Heart left ventricle (tissue), 16 donors: ENCODE measurements at regions not wholly inside any gene's neighbourhood (a gene's known extent, or its start where the extent isn't known, plus 50 kb on each side); places are given as distances from the start of the nearest gene placed in this dataset.

Source experiments
- ATAC-seq, 4 donors: fragments of 200-7000 bp; cut with Tn5 transposase; one replicate each; pipeline ENCODE4 v1.9.1; 2020 to 2022; ENCODE audit warnings: moderate library complexity in 4 of 4, mild to moderate bottlenecking in 3 of 4, moderate number of reproducible peaks in 1 of 4
- DNase-seq, 5 donors: peaks; one replicate each; pipeline ENCODE4 v3.0.0-alpha.2; 2020
- H3K27ac ChIP-seq, 12 donors: fragments of 200-600 bp; sonication (generic) in 4 of 12; one replicate each; pipeline versions ENCODE4 v1.5.0 to v1.8.0; 2016 to 2022; ENCODE audit warnings: mild to moderate bottlenecking in 2 of 12
- H3K27me3 ChIP-seq, 9 donors: fragments of 200-600 bp; sonication (generic) in 2 of 9; one replicate each; pipeline versions ENCODE4 v1.5.1 to v1.8.0; 2016 to 2022; ENCODE audit warnings: mild to moderate bottlenecking in 3 of 9
- H3K36me3 ChIP-seq, 9 donors: fragments of 200-600 bp; sonication (generic) in 2 of 9; one replicate each; pipeline versions ENCODE4 v1.5.0 to v1.8.0; 2018 to 2022; ENCODE audit warnings: mild to moderate bottlenecking in 2 of 9
- H3K4me1 ChIP-seq, 12 donors: fragments of 200-600 bp; sonication (generic) in 4 of 12; one replicate each; pipeline versions ENCODE4 v1.5.0 to v1.8.0; 2016 to 2022; ENCODE audit warnings: mild to moderate bottlenecking in 3 of 12
- H3K4me3 ChIP-seq, 12 donors: fragments of 200-600 bp; sonication (generic) in 4 of 12; one replicate each; pipeline versions ENCODE4 v1.5.0 to v1.8.0; 2017 to 2022; ENCODE audit warnings: mild to moderate bottlenecking in 9 of 12, moderate library complexity in 4 of 12
- H3K9me3 ChIP-seq, 12 donors: fragments of 200-600 bp; sonication (generic) in 4 of 12; one replicate each; pipeline versions ENCODE4 v1.5.0 to v1.8.0; 2016 to 2022; ENCODE audit warnings: mild to moderate bottlenecking in 1 of 12
- POLR2A ChIP-seq, 2 donors: fragments of 450-650 bp; IDR thresholded peaks; one replicate each; pipeline ENCODE4 v1.6.1; 2017; ENCODE audit warnings: antibody characterized with exemption in 2 of 2, mild to moderate bottlenecking in 2 of 2, moderate library complexity in 2 of 2
- WGBS, 4 donors: extraction: QIAGEN DNeasy Blood & Tissue Kit in 2 of 4; methylation state at CpG; one replicate each; pipeline versions ENCODE4 v1.1.5 to v1.1.7; 2013 to 2018; 5-methylcytosine and 5-hydroxymethylcytosine counted together
- intact Hi-C, 10 donors: fragments of 100-400 bp; cut with DNase I; formaldehyde crosslinking; loops; one replicate each; pipeline versions ENCODE4 v1.11.1 to v1.14.2; 2022
- TF ChIP-seq, protein P1 (sequence below), 12 donors: fragments of 200-600 bp; sonication (generic) in 4 of 12; IDR thresholded peaks; one replicate each; pipeline versions ENCODE4 v1.5.0 to v1.8.0; 2018 to 2022; ENCODE audit warnings: antibody characterized with exemption in 12 of 12, mild to moderate bottlenecking in 5 of 12
- donor health status: ischemic (EF 13 %, LVEDD 7.1; RV severe dilation, severe dysfunction).
- donor health status: healthy with polysubstance abuse.
- donor health status: DM: no; HTN: yes; CAD: no.
- donor health status: DM: no; HTN: no; CAD: no.
- donor health status: ischemic (EF 25% LVEDD 6.9; RV normal size, moderate dysfunction).
- donor health status: ischemic (EF 25% LVEDD 5.7; RV mildly dilated, moderate dysfunction).
- donor health status: healthy.
- donor health status: DM: yes; HTN: yes; CAD: no.
- donor health status: ischemic (EF 35%, LVEDD 5.7; RV mildly dilated, moderate dysfunction).
- donor health status: nonischemic (EF 11% LVEDD 7.7; RV severe dilation, severe dysfunction).
- donor health status: DM: yes; HTN: yes; CAD: no.
- donor health status: PGD.
- donor health status: ischemic (EF 29% LVEDD 5.4; RV normal size, mild dysfunction).
- donor health status: nonischemic (EF 23%, LVEDD 6.1; RV moderate dilation, normal function).

DNA sequence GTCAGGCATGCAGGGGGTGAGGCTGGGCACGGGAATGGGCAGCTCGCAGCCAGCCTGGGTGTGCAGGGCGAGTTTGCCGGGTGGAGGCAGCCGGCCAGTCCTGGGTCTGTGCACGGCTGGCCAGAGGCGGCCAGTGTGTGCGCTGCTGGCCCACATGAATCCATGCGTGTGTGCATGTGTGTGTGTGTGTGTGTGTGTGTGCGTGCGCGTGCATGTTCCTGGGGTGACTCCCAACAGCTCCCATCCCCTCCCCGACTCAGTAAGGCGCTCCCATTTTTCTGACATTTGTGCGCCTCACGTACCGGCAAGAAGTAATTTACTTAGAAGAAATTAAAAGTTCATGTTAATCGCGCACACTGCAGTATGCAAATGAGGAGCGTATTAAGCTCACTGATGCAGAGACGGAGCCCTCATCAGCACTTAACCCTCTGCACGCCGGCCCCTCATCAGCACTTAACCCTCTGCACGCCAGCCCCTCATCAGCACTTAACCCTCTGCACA is 55.4 kb upstream of the ACSF3 start:
- Histone ChIP-seq H3K27me3 (peaks cover 4 to 75% (median 16%) of the 10 kb centered on the region in 9 donors), H3K4me1 (no peaks in the 10 kb centered on the region), H3K9me3 (no peaks in the 10 kb centered on the region), H3K4me3 (no peak overlapping the region), H3K36me3 (no peaks in the 10 kb centered on the region), H3K27ac (no peak overlapping the region)
- no peak for ATAC-seq
- intact Hi-C loops: no loop called here
- TF ChIP-seq POLR2A (IDR thresholded peaks at IDR 0.05): no peak
- TF ChIP-seq, protein P1, sequence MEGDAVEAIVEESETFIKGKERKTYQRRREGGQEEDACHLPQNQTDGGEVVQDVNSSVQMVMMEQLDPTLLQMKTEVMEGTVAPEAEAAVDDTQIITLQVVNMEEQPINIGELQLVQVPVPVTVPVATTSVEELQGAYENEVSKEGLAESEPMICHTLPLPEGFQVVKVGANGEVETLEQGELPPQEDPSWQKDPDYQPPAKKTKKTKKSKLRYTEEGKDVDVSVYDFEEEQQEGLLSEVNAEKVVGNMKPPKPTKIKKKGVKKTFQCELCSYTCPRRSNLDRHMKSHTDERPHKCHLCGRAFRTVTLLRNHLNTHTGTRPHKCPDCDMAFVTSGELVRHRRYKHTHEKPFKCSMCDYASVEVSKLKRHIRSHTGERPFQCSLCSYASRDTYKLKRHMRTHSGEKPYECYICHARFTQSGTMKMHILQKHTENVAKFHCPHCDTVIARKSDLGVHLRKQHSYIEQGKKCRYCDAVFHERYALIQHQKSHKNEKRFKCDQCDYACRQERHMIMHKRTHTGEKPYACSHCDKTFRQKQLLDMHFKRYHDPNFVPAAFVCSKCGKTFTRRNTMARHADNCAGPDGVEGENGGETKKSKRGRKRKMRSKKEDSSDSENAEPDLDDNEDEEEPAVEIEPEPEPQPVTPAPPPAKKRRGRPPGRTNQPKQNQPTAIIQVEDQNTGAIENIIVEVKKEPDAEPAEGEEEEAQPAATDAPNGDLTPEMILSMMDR (IDR thresholded peaks at IDR 0.05): no peak
- peak in 3 of 5 donors; percentile 4 to 28 (median 8) for DNase-seq
- 57 to 63% (median 61%) methylated on average over 24 of the region's 24 CpGs for WGBS, 4 donors

DNA sequence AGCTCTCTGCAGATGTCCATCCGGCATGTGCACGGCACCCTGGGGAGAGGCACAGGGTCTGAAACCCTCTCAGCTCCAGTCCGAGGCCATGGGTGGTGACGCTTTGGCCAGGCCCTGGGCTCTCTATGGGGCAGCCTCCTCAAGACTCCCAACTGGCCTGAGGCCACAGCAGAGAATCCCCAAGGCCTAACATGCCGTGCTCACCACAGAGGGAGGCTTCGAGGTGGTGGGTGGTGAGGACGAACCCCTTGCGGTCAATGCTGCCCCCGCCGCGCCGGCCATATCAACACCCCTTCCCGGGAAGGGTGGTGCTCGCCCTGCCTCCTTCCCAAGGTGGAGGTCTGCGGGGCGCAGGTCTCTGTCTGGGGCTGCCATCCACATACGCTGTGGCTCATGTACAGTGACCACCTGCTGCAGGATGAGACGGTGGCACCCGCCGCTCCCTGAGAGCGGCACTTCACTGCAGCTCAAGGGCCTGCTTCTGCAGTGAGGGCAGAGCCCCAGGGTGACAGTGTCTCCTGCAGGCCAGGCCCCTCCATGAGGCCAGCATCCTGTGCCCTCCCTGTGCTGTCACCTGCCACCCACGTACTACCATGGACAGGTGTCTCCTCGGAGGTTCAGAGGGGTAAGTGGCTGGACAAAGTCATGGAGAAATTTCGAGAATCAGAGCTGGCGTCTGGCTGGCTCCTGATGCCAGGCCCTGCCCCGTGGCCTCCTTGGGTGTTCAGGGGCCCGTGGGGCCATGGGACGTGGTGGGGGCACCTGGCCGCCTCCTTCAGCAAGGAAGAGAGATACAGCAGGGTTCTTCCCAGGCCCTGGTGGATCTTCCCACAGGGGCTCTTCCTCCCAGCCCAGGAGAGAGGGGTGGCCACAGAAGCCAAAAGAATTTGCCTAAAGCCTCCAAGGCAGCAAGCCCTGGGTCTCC is 54.6 kb upstream of the ACSF3 start:
- H3K27me3 ChIP-seq: peaks cover 4 to 77% (median 16%) of the 10 kb centered on the region in 9 donors
- no peaks in the 10 kb centered on the region for H3K36me3 ChIP-seq
- WGBS, 4 donors: 81 to 86% (median 83%) methylated on average over 22 to 29 of the region's 29 CpGs
- ATAC-seq (no peak), DNase-seq (peak in 3 of 5 donors; percentile 16 to 53 (median 18))
- TF ChIP-seq, protein P1 (IDR thresholded peaks at IDR 0.05): no peak
- TF ChIP-seq POLR2A (IDR thresholded peaks at IDR 0.05): no peak
- H3K27ac ChIP-seq: no peak overlapping the region
- intact Hi-C loops: no loop called here
- no peaks in the 10 kb centered on the region for H3K9me3 ChIP-seq
- H3K4me3 ChIP-seq: no peak overlapping the region
- no peaks in the 10 kb centered on the region for H3K4me1 ChIP-seq

DNA sequence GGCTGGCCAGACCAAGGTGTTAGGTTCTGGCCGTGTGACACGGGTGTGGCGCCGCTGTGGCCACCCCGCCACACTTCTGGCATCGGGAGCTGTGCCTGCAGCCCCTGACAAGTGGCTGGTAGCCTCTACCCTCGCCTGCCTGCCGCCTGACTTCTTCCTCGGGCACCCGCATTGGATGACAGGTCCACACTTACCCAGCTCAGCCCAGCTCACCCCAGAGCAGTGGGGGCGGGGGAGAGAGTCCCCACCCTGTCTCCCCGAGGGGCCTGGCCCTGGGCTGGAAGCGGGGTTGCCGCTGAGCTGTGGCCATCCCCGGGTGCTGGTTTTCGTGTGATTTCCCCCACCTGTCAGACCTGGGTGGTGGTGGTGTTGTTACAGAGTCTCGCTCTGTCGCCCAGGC is 53.9 kb upstream of the ACSF3 start:
- TF ChIP-seq, protein P1 (IDR thresholded peaks at IDR 0.05): no peak
- no peak for TF ChIP-seq POLR2A (IDR thresholded peaks at IDR 0.05)
- intact Hi-C loops: loop anchor here in 1 of 10 donors (10.0 kb wide), 1 partner anchor 65 kb away; no protein-coding TSS in a partner anchor
- no peak overlapping the region for H3K27ac ChIP-seq
- H3K4me1 ChIP-seq: no peaks in the 10 kb centered on the region
- ATAC-seq: no peak
- no peak overlapping the region for H3K4me3 ChIP-seq
- H3K9me3 ChIP-seq: no peaks in the 10 kb centered on the region
- DNase-seq: peak in 3 of 5 donors; percentile 0 to 47 (median 17)
- peaks cover 4 to 79% (median 21%) of the 10 kb centered on the region in 9 donors for H3K27me3 ChIP-seq
- 78 to 83% (median 82%) methylated on average over 13 to 18 of the region's 18 CpGs for WGBS, 4 donors
- H3K36me3 ChIP-seq: no peaks in the 10 kb centered on the region

DNA sequence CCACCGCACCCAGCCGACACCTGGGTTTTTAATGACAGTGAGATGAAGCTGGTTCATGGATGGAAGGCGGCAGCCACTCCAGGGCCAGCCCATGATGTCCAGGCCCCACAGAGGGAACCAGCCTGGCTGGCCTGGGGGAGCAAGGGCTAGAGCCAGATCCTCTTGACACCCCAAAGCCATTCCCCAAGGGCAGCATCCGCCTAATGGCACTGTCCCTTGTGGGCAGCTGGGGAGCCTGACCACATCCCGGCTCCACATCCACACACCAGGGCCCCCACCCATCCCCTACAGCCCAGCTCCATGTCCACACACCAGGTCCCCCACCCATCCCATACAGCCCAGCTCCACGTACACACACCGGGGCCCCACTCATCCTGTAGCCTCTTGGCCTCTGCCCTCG is 53.3 kb upstream of the ACSF3 start:
- H3K27ac ChIP-seq: no peak overlapping the region
- ATAC-seq: no peak
- DNase-seq: peak in 3 of 5 donors; percentile 3 to 39 (median 17)
- no peaks in the 10 kb centered on the region for H3K9me3 ChIP-seq
- peaks cover 5 to 86% (median 21%) of the 10 kb centered on the region in 9 donors for H3K27me3 ChIP-seq
- WGBS, 4 donors: 70 to 77% (median 75%) methylated on average over 5 to 8 of the region's 8 CpGs
- intact Hi-C loops: loop anchor here in 1 of 10 donors (10.0 kb wide), 1 partner anchor 64 kb away; no protein-coding TSS in a partner anchor
- no peak overlapping the region for H3K4me3 ChIP-seq
- no peaks in the 10 kb centered on the region for H3K36me3 ChIP-seq
- no peaks in the 10 kb centered on the region for H3K4me1 ChIP-seq
- TF ChIP-seq, protein P1 (IDR thresholded peaks at IDR 0.05): no peak
- TF ChIP-seq POLR2A (IDR thresholded peaks at IDR 0.05): no peak
